NCI-H2227 treated with DMSO at 0.1 percent for 48 hours (cell line): ENCODE measurements at regions not wholly inside any gene's neighbourhood (a gene's known extent, or its start where the extent isn't known, plus 50 kb on each side); places are given as distances from the start of the nearest gene placed in this dataset.
A peak's percentile ranks its signal among the peaks of the same experiment; 100 is the strongest.

Source experiments
- DNase-seq: peaks from one replicate; lab custom pipeline; 2025; lab: John Stamatoyannopoulos, UW

DNA sequence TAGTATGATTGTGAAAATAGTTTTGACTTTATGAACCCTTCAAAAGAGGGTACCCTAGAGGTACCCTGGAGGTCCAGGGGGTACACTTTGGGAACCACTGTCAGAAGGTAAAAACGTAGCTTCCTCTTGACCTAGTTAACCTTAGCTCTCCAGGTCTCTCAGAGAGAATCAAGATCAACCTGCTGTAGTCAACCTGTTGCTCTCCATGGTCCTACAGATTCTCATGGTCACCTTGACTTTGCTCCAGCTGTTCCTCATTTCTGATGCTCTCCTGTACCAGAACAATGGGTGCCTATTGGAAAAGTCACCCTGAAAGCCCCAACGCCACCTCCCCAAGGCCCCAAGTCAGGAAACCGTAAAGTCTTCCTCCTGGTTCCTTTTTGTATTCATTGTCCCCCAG is 294.4 kb upstream of the CDH4 start:
- no peak for DNase-seq

DNA sequence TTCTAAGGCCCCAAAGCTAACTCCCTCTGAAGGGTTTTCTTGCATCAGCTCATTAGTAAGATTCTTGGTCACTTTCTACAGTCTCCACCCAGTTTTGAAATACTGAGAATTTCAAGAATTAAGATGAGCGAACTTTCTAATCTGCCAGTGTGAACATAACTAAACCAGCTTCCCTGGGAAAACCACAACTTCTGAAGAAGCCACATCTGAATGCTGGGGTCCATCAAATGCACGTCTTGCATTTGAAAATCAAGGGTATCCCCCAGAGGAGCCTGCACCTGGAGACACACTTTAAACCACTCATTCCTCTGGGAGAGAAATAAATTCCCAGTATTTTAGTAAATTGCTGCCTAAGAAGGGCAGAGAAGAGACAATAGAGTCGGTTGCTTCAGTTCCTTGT is 292.1 kb upstream of the CDH4 start:
- DNase-seq: no peak

DNA sequence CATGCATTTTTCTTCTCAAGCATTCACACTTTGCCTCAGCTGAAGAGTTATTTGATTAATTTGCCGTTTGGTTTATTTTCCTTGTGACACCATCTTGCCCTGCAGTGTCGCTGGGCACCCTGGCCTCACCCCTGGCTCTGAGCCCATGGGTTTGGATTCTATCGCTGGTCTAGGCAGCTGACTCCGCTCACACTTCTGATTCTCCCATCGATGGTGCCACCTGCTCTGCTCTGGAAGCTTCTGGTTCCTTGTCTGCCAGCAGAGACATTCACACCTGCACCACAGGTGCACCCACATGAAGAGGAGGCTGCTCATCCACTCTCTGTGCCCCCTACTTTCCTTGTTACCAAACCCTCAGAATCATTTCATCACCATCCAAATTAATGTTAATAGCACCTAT is 291.6 kb upstream of the CDH4 start:
- DNase-seq: no peak

GRCh38 chr20:60961551-60961950 is 290.5 kb upstream of the CDH4 start:
- no peak for DNase-seq

- DNase-seq: no peak
Measured at GRCh38 chr20:60962367-60963045, 289.6 kb upstream of the CDH4 start.

DNA sequence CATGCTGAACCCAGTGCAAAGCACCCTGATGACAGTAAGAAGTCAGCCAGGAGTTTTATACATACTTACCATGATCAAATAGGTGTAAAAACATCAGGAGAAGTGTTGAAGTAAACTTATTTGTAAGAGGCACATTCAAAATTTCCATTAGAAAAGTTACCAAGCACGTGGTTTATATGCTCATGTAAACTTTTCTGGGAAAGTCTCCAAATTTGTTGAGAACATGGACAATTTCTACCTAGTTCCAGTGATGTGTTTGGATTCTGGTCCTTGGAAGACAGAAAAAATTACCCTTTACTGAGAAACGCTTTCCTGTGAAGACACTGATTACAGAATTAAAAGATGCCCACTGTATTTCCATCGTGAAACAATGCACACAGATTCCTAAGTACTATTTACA is 288.9 kb upstream of the CDH4 start:
- DNase-seq: no peak

- DNase-seq: no peak
Measured at GRCh38 chr20:60964911-60965310, 287.1 kb upstream of the CDH4 start.

DNA sequence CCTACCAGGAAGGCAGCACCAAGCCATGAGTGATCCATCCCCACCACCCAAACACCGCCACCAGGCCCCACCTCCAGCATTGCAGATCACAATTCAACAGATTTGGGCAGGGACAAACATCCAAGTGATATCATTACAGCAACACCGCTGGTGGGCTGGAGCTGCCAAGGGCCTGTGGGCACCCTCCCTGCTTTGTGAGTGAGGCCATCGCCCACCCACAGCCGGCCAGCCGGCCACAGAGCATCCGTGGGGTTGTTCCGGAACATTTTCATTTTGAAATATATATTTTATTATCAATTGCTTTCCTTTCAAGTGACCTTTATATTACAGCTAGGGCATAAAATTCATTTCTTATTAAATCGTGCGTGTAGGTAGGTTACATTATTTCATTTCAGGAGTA is 286.0 kb upstream of the CDH4 start:
- DNase-seq: no peak

DNA sequence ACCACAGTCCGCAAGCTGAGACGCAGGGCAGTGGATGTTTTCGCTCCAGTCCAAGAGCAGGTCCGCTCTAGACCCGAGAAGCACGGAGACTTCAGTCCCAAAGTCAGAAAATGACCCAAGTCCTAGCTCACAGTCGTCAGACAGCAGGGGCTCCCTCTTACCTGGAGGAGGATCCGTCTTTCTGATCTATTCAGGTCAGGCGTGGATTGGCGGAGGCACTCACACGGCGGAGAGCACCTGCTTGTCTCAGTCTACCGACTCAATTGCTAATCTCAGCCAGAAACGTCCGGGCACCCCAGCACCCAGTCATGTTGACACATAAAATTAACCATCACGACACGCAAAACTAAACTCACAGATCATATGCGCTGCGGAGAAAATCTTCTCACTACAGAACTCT is 285.3 kb upstream of the CDH4 start:
- DNase-seq: no peak

DNA sequence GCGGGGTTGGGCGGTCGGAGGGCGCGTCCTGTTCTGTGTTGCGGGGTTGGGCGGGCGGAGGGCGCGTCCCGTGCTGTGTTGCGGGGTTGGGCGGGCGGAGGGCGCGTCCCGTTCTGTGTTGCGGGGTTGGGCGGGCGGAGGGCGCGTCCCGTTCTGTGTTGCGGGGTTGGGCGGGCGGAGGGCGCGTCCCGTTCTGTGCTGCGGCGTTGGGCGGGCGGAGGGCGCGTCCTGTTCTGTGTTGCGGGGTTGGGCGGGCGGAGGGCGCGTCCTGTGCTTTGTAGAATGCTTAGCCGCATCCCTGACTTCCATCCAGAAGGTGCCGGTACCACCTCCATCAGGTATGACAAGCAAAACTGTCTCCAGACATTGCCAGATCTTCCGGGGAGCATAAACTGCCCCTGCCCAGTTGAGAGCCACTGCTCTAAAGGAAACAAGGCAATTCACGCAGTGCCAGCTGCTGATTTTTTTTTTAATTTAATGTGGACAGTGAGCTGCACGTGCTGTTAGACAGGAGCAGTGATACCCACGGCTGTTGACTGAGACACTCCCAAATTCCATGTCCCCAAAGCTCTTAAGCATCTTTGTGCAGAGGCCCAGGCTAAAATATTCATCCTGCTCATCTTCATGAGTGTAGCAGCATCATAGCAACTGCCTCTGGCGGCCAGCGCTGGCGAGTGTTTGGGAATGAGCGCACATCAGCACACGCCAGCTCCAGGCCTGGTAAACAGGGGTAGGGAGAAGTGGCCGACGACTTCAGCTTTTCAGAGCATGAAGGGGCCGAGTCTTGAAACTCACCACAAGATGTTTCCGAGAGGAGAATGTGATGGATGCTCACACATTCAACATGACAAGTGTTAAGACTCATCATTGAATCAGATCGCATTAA is 284.4 kb upstream of the CDH4 start:
- no peak for DNase-seq

GRCh38 chr20:60968853-60969720 is 283.0 kb upstream of the CDH4 start:
- no peak for DNase-seq

- no peak for DNase-seq
Measured at GRCh38 chr20:60970601-60971000, 281.5 kb upstream of the CDH4 start.

GRCh38 chr20:60974022-60974421 is 278.0 kb upstream of the CDH4 start:
- DNase-seq: no peak

- DNase-seq: no peak
Measured at GRCh38 chr20:60974441-60974945, 277.6 kb upstream of the CDH4 start.

DNA sequence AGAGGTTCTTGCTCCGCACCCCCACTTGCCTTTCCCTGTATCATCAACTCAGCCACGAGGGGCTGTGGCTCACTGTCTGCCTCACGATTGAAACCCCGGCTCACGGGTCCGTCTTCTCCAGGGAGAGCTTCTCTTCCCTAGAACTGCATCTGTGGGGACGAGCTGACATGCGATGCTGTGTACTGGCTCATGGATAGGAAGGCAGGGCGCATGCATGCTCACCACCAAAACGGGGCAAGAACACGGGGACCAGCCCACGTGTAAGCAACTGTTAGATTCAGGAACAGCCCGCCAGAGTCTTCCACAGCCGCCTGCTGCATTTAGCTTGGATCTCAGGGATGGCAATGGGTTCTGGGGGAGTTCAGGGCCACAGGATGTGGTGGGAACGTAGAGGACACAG is 275.9 kb upstream of the CDH4 start:
- no peak for DNase-seq

DNA sequence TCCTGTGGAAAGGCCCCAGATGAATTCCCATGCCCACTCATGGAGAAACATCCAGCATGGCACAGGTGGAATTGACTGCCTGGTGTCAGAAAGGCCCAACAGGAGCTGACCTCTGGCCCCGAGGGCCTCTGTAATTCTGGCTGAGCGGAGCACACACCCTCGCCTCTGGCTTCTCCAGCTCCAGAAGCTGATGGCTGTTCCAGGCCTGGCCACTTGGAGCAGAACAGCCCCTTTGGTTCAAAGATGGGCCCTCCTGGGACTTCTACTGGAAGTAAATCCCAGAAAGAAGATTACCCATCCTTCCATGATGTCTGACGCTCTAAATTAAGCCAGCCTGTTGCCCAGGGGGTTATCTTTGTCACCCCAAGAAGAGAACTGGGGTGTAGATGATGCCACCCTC is 275.1 kb upstream of the CDH4 start:
- no peak for DNase-seq

GRCh38 chr20:60977901-60978300 is 274.2 kb upstream of the CDH4 start:
- peak; percentile 1 for DNase-seq

GRCh38 chr20:60984666-60985065 is 267.4 kb upstream of the CDH4 start:
- DNase-seq: peak; percentile 26

- no peak for DNase-seq
Measured at GRCh38 chr20:60986506-60987156, 265.4 kb upstream of the CDH4 start.

DNA sequence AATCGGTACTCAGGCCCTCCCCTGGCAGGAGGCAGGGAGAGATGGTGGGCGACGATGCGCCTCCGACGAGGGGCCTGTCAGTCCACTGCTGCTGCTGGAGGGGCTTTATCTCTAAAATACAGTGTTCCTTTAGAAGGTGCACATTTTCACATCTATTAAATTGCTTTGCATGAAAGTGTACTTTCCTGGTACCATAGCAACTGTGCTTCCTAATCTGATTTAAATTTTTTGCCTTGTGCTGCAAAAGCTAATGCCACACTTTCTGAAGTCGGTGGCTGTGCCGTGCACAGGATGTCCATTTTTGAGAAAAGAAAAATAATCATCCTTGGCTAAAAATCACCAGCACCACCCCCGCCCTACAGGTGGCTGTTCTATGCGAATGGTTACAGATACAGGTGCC is 262.0 kb upstream of the CDH4 start:
- no peak for DNase-seq

- no peak for DNase-seq
Measured at GRCh38 chr20:60990643-60991042, 261.4 kb upstream of the CDH4 start.
